ENCODE measurements at regions not wholly inside any gene's neighbourhood (a gene's known extent, or its start where the extent isn't known, plus 50 kb on each side); places are given as distances from the start of the nearest gene placed in this dataset.

DNA sequence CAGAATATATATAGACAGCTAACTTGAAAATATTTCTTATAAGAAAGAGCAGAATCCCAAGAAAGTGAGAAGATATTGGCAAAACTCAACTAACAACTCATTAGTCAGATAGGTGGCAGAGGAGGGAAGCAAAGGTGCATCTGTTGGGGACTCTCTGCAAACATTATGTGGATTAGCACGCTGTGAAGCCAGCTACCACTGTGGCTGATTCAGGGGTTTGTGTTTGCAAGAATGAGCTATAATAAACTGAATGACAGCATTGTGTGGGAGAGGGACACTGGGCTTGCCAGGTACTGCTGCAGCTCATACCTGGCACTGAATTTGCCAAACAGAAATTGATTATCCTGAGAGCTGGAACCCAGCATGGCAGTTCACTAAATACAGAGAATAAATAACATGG, 170.3 kb upstream of the MINDY3 start:
- CTCF ChIA-PET (ENCODE audit: low intra/inter-chr PET ratio) = no interaction called here
- intact Hi-C loops (cut with micrococcal nuclease) = no loop called here

More for the DNA sequence above, 170.3 kb upstream of the MINDY3 start:
- Histone ChIP-seq H3K4me3 (no peak overlapping the region), H3K9ac (ENCODE audit: insufficient read depth in 1 of 2, low read depth in 2 of 2, low read length in 2 of 2) (no peak overlapping the region), H3K27me3 (ENCODE audit: control insufficient read depth in 2 of 2, insufficient read depth in 2 of 2, low read length in 2 of 2) (no peaks in the 10 kb centered on the region), H4K20me1 (replicated peaks; ENCODE audit: control insufficient read depth, insufficient read depth, low read length) (no peaks in the 10 kb centered on the region), H3K4me2 (ENCODE audit: insufficient read depth, low read length) (no peak overlapping the region), H2AFZ (ENCODE audit: low read depth, low read length) (no peak overlapping the region), H3K36me3 (ENCODE audit: control insufficient read depth, insufficient read depth, low read length) (no peaks in the 10 kb centered on the region), H3K27ac (ENCODE audit: extremely low read depth, low read depth, low read length) (no peak overlapping the region), H3K4me1 (replicated peaks in 1 of 2; ENCODE audit: control insufficient read depth in 2 of 2, insufficient read depth in 2 of 2, low read length in 2 of 2) (no peaks in the 10 kb centered on the region), H3K9me3 (replicated peaks; ENCODE audit: control insufficient read depth, insufficient read depth, low read depth, low read length) (no peaks in the 10 kb centered on the region), H3K79me2 (ENCODE audit: control insufficient read depth, insufficient read depth, low read length) (no peaks in the 10 kb centered on the region), H3K9me1 (ENCODE audit: control insufficient read depth, insufficient read depth, low read length) (no peaks in the 10 kb centered on the region)
- FAIRE-seq (no peak), ATAC-seq (no peak), DNase-seq (ENCODE audit: extremely low read depth in 1 of 4, low spot score in 3 of 4) (no peak)
- TF ChIP-seq KLF10 (CRISPR knock-in tag; IDR thresholded peaks at IDR 0.05) (no peak), HDAC6 (IDR thresholded peaks at IDR 0.05; ENCODE audit: low read depth, low read length) (no peak), USF1 (CRISPR knock-in tag; IDR thresholded peaks at IDR 0.05) (no peak), ZNF644 (tag; IDR thresholded peaks at IDR 0.05; ENCODE audit: low read depth) (no peak), HMG20A (CRISPR knock-in tag; conservative IDR thresholded peaks at IDR 0.05) (no peak), PTTG1 (tag; IDR thresholded peaks at IDR 0.05; ENCODE audit: low read depth) (no peak), NR1H2 (CRISPR knock-in tag; IDR thresholded peaks at IDR 0.05) (no peak), HNRNPH1 (optimal IDR thresholded peaks at IDR 0.05; ENCODE audit: low read depth, low read length) (no peak), EP400 (IDR thresholded peaks at IDR 0.05) (no peak), ZNF274 (IDR thresholded peaks at IDR 0.05; ENCODE audit: borderline replicate concordance, low read depth, low read length) (no peak), ESRRA (IDR thresholded peaks at IDR 0.05; ENCODE audit: borderline replicate concordance, low read depth) (no peak), CEBPZ (IDR thresholded peaks at IDR 0.05; ENCODE audit: borderline replicate concordance, low read depth, low read length) (no peak), SRSF7 (optimal IDR thresholded peaks at IDR 0.05; ENCODE audit: low read depth, low read length) (no peak), SMAD2 (IDR thresholded peaks at IDR 0.05; ENCODE audit: low read depth, low read length) (no peak), ZNF146 (CRISPR knock-in tag; IDR thresholded peaks at IDR 0.05; ENCODE audit: unreplicated experiment) (no peak)
- TF ChIP-seq, protein P1, sequence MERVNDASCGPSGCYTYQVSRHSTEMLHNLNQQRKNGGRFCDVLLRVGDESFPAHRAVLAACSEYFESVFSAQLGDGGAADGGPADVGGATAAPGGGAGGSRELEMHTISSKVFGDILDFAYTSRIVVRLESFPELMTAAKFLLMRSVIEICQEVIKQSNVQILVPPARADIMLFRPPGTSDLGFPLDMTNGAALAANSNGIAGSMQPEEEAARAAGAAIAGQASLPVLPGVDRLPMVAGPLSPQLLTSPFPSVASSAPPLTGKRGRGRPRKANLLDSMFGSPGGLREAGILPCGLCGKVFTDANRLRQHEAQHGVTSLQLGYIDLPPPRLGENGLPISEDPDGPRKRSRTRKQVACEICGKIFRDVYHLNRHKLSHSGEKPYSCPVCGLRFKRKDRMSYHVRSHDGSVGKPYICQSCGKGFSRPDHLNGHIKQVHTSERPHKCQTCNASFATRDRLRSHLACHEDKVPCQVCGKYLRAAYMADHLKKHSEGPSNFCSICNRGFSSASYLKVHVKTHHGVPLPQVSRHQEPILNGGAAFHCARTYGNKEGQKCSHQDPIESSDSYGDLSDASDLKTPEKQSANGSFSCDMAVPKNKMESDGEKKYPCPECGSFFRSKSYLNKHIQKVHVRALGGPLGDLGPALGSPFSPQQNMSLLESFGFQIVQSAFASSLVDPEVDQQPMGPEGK (CRISPR knock-in tag; IDR thresholded peaks at IDR 0.05; ENCODE audit: borderline replicate concordance) = no peak
- in situ Hi-C loops (cut with MboI) = no loop called here
- BruUV-seq (replicated peaks) = no TSS peak
- WGBS (ENCODE audit: insufficient coverage, low coverage, missing lambda C conversion rate) = 0% methylated on average over 1 of the region's 1 CpG
- POLR2A ChIA-PET = no interaction called here
